Panc1 (cell line): ENCODE measurements at regions not wholly inside any gene's neighbourhood (a gene's known extent, or its start where the extent isn't known, plus 50 kb on each side); places are given as distances from the start of the nearest gene placed in this dataset.
A peak's percentile ranks its signal among the peaks of the same experiment; 100 is the strongest.

ENCODE experiments used
- ATAC-seq: fragments of 200-7000 bp; cut with Tn5 transposase; 2 replicates; pipeline ENCODE4 v1.9.1; 2020; ENCODE audit warnings: mild to moderate bottlenecking, moderate library complexity
- BruUV-seq: library from RNA; stranded (reverse); fragments of 400-500 nt; replicated peaks from 2 replicates; lab custom pipeline; 2021; lab: Mats Ljungman, UMichigan
- CTCF ChIA-PET: fragments of 300-600 bp; sonication (Branson Sonifier 250); formaldehyde crosslinking; loops from one replicate; lab custom pipeline; 2022; ENCODE audit warnings: antibody characterized with exemption; lab: Charles Lee
- POLR2A ChIA-PET: fragments of 300-600 bp; sonication (Branson Sonifier 250); formaldehyde crosslinking; loops from one replicate; lab custom pipeline; 2022; ENCODE audit warnings: antibody characterized with exemption; lab: Charles Lee
- DNase-seq: peaks from one replicate; pipeline ENCODE4 v3.0.0-alpha.2; 2010; ENCODE audit warnings: low read depth, low spot score
- H3K27ac ChIP-seq: 2 replicates; pipeline ENCODE4 v1.5.1; 2011; ENCODE audit warnings: mild to moderate bottlenecking, low read length, inconsistent platforms
- H3K27me3 ChIP-seq: fragments of 200-500 bp; sonication (Bioruptor generic); 2 replicates; pipeline ENCODE4 v1.6.0; 2014; ENCODE audit warnings: low read length, inconsistent platforms; ENCODE audit not compliant: control insufficient read depth, insufficient read depth
- H3K36me3 ChIP-seq: fragments of 200-500 bp; sonication (Bioruptor generic); 2 replicates; pipeline ENCODE4 v1.5.1; 2014; ENCODE audit warnings: inconsistent platforms, mild to moderate bottlenecking, low read length, moderate library complexity; ENCODE audit not compliant: control insufficient read depth, insufficient read depth
- H3K4me1 ChIP-seq: 2 replicates; pipeline ENCODE4 v1.5.1; 2011; ENCODE audit warnings: inconsistent platforms, mild to moderate bottlenecking, low read length, moderate library complexity; ENCODE audit not compliant: control insufficient read depth, insufficient read depth
- H3K4me3 ChIP-seq, 2 experiments: 2 replicates each; pipeline ENCODE4 v1.5.1; 2011 to 2012; ENCODE audit warnings: low read depth in 2 of 2, low read length in 2 of 2, mild to moderate bottlenecking in 2 of 2, inconsistent platforms in 1 of 2, moderate library complexity in 1 of 2
- H3K9me3 ChIP-seq: fragments of 200-500 bp; sonication (Bioruptor generic); 2 replicates; pipeline ENCODE4 v1.5.1; 2014; ENCODE audit warnings: low read depth, mild to moderate bottlenecking, inconsistent platforms, low read length, moderate library complexity; ENCODE audit not compliant: control insufficient read depth, insufficient read depth
- CTCF ChIP-seq: fragments of 450-650 bp; IDR thresholded peaks from 2 replicates; pipeline ENCODE4 v1.5.1; 2017; ENCODE audit warnings: mild to moderate bottlenecking
- POLR2AphosphoS5 ChIP-seq: IDR thresholded peaks from 2 replicates; pipeline ENCODE4 v1.6.1; 2012; ENCODE audit warnings: mild to moderate bottlenecking, low read depth, low read length, moderate library complexity
- SIN3A ChIP-seq: IDR thresholded peaks from 2 replicates; pipeline ENCODE4 v1.6.1; 2012; ENCODE audit warnings: low read depth, mild to moderate bottlenecking, low read length, moderate library complexity, borderline replicate concordance; ENCODE audit not compliant: insufficient read depth
- TCF7L2 ChIP-seq: IDR thresholded peaks from 2 replicates; pipeline ENCODE4 v1.6.1; 2011; ENCODE audit warnings: mild to moderate bottlenecking, low read depth, low read length, inconsistent platforms
- in situ Hi-C: cut with HindIII; loops from 2 replicates; pipeline ENCODE4 v1.10.0; 2016; ENCODE audit warnings: low sequenced_read_pairs, low pct_unique_long_range_greater_than_20kb
- intact Hi-C: fragments of 100-400 bp; cut with micrococcal nuclease; formaldehyde crosslinking; loops from one replicate; pipeline ENCODE4 v1.10.0; 2022; ENCODE audit not compliant: unreplicated experiment
- TF ChIP-seq, protein P1 (sequence below), 2 experiments: IDR thresholded peaks; 2 replicates each; pipeline ENCODE4 v1.6.1; 2011 to 2012; ENCODE audit warnings: low read depth in 2 of 2, control low read depth in 1 of 2, low read length in 1 of 2, mild to moderate bottlenecking in 1 of 2, moderate library complexity in 1 of 2; ENCODE audit not compliant: insufficient read depth in 1 of 2

DNA sequence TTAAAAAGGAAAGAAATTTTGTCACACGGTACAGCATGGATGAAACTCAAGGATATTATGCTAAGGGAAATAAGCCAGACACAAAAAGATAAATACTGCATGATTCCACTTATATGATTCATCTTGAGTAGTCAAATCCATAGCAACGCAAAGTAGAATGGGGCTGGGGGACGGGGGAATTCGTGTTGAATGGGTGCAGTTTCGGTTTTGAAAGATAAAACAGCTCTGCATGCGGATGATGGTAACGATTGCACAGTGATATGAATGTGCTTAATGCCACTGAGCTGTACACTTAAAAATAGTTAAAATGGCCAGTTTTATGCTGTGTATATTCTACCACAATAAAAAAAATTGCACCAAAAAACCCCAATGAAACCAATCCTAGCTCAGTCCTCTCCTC is 52.9 kb upstream of the SIRPA start:
- no peak for TF ChIP-seq TCF7L2
- no peak for TF ChIP-seq CTCF
- TF ChIP-seq, protein P1, sequence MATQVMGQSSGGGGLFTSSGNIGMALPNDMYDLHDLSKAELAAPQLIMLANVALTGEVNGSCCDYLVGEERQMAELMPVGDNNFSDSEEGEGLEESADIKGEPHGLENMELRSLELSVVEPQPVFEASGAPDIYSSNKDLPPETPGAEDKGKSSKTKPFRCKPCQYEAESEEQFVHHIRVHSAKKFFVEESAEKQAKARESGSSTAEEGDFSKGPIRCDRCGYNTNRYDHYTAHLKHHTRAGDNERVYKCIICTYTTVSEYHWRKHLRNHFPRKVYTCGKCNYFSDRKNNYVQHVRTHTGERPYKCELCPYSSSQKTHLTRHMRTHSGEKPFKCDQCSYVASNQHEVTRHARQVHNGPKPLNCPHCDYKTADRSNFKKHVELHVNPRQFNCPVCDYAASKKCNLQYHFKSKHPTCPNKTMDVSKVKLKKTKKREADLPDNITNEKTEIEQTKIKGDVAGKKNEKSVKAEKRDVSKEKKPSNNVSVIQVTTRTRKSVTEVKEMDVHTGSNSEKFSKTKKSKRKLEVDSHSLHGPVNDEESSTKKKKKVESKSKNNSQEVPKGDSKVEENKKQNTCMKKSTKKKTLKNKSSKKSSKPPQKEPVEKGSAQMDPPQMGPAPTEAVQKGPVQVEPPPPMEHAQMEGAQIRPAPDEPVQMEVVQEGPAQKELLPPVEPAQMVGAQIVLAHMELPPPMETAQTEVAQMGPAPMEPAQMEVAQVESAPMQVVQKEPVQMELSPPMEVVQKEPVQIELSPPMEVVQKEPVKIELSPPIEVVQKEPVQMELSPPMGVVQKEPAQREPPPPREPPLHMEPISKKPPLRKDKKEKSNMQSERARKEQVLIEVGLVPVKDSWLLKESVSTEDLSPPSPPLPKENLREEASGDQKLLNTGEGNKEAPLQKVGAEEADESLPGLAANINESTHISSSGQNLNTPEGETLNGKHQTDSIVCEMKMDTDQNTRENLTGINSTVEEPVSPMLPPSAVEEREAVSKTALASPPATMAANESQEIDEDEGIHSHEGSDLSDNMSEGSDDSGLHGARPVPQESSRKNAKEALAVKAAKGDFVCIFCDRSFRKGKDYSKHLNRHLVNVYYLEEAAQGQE (IDR thresholded peaks at IDR 0.05; ENCODE audit: insufficient read depth in 1 of 2, low read depth in 2 of 2, low read length in 1 of 2): no peak
- no peak for TF ChIP-seq POLR2AphosphoS5
- no peak for TF ChIP-seq SIN3A
- no peak for ATAC-seq
- no peaks in the 10 kb centered on the region for H3K9me3 ChIP-seq
- H3K36me3 ChIP-seq: no peaks in the 10 kb centered on the region
- H3K27me3 ChIP-seq: no peaks in the 10 kb centered on the region
- intact Hi-C loops: no loop called here
- BruUV-seq: no TSS peak
- H3K4me3 ChIP-seq: no peak overlapping the region
- DNase-seq: no peak
- H3K4me1 ChIP-seq: no peaks in the 10 kb centered on the region
- ChIA-PET CTCF (no interaction called here), POLR2A (no interaction called here)
- in situ Hi-C loops: no loop called here
- no peak overlapping the region for H3K27ac ChIP-seq

GRCh38 chr20:1841554-1842140 is 53.6 kb upstream of the SIRPA start:
- intact Hi-C loops: no loop called here
- ChIA-PET CTCF (no interaction called here), POLR2A (no interaction called here)
- no TSS peak for BruUV-seq
- Histone ChIP-seq H3K4me3 (no peak overlapping the region), H3K27ac (no peak overlapping the region), H3K9me3 (no peaks in the 10 kb centered on the region), H3K36me3 (no peaks in the 10 kb centered on the region), H3K27me3 (no peaks in the 10 kb centered on the region), H3K4me1 (no peaks in the 10 kb centered on the region)
- DNase-seq (no peak), ATAC-seq (peak; percentile 59; the same call in 1 of the 2 replicates)
- TF ChIP-seq, protein P1 (IDR thresholded peaks at IDR 0.05; ENCODE audit: insufficient read depth in 1 of 2, low read depth in 2 of 2, low read length in 1 of 2): no peak
- TF ChIP-seq POLR2AphosphoS5: no peak
- no peak for TF ChIP-seq TCF7L2
- no peak for TF ChIP-seq SIN3A
- no peak for TF ChIP-seq CTCF
- in situ Hi-C loops: no loop called here
